Activated CD8-positive, alpha-beta T cell treated with anti-CD3 and anti-CD28 coated beads for 36 hours (primary cell): ENCODE measurements at regions not wholly inside any gene's neighbourhood (a gene's known extent, or its start where the extent isn't known, plus 50 kb on each side); places are given as distances from the start of the nearest gene placed in this dataset.
"Not testable (repeated sequence)": the region's sequence is repeated elsewhere in the genome, so short reads cannot be mapped to it uniquely, and the experiment has no call there.

ENCODE experiments used
- ATAC-seq: fragments of 200-7000 bp; cut with Tn5 transposase; one replicate; pipeline ENCODE4 v1.10.0; 2021; ENCODE audit warnings: mild to moderate bottlenecking, moderate library complexity
- CTCF ChIA-PET: fragments of 350-600 bp; sonication (Branson Sonifier 250); formaldehyde crosslinking; loops from one replicate; lab custom pipeline; 2021; ENCODE audit warnings: antibody characterized with exemption; lab: Charles Lee
- POLR2A ChIA-PET: fragments of 350-600 bp; sonication (Branson Sonifier 250); formaldehyde crosslinking; loops from one replicate; lab custom pipeline; 2021; ENCODE audit warnings: antibody characterized with exemption; lab: Charles Lee
- DNase-seq: peaks from one replicate; pipeline ENCODE4 v3.0.0-alpha.2; 2020
- H3K27ac Mint-ChIP-seq: one replicate; pipeline ENCODE4 v1.8.0; 2021; ENCODE audit warnings: mild to moderate bottlenecking, mixed read lengths
- H3K27me3 Mint-ChIP-seq: one replicate; pipeline ENCODE4 v1.8.0; 2021; ENCODE audit warnings: mixed read lengths
- H3K36me3 Mint-ChIP-seq: one replicate; pipeline ENCODE4 v1.8.0; 2021; ENCODE audit warnings: low read depth, mixed read lengths
- H3K4me1 Mint-ChIP-seq: one replicate; pipeline ENCODE4 v1.8.0; 2021; ENCODE audit warnings: low read depth, mixed read lengths
- H3K4me3 Mint-ChIP-seq: one replicate; pipeline ENCODE4 v1.8.0; 2021; ENCODE audit warnings: mild to moderate bottlenecking, moderate library complexity, mixed read lengths
- H3K9me3 Mint-ChIP-seq: one replicate; pipeline ENCODE4 v1.8.0; 2021; ENCODE audit warnings: mixed read lengths
- intact Hi-C: fragments of 100-400 bp; cut with micrococcal nuclease; formaldehyde crosslinking; loops from one replicate; pipeline ENCODE4 v1.10.0; 2022
- TF ChIP-seq, protein P1 (sequence below): fragments of 200-600 bp; IDR thresholded peaks from one replicate; pipeline ENCODE4 v1.8.0; 2022; ENCODE audit warnings: antibody characterized with exemption, mild to moderate bottlenecking

DNA sequence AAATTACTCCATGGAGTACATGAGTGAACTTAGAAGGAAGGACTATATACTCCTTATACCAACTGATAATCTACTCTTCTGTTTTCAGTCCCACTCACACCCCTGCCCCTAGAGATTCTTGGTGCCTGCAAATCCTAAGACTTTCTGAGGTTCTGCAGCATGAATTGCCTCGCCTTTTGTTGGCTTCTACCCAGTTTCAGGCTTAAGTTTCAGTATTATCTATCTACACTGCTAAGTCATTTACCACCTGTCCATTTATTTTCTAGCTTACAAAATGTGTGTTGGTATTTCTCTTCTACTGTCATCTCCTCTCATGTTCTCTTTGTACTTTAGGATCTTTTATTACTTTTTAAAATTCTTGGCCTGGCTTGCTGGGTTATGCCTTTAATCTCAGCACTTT, 94.4 kb upstream of the AMOT start:
- Mint-ChIP-seq H3K4me1 (no peaks in the 10 kb centered on the region), H3K9me3 (no peaks in the 10 kb centered on the region), H3K4me3 (no peak overlapping the region), H3K27me3 (no peaks in the 10 kb centered on the region), H3K36me3 (no peaks in the 10 kb centered on the region), H3K27ac (no peak overlapping the region)
- TF ChIP-seq, protein P1, sequence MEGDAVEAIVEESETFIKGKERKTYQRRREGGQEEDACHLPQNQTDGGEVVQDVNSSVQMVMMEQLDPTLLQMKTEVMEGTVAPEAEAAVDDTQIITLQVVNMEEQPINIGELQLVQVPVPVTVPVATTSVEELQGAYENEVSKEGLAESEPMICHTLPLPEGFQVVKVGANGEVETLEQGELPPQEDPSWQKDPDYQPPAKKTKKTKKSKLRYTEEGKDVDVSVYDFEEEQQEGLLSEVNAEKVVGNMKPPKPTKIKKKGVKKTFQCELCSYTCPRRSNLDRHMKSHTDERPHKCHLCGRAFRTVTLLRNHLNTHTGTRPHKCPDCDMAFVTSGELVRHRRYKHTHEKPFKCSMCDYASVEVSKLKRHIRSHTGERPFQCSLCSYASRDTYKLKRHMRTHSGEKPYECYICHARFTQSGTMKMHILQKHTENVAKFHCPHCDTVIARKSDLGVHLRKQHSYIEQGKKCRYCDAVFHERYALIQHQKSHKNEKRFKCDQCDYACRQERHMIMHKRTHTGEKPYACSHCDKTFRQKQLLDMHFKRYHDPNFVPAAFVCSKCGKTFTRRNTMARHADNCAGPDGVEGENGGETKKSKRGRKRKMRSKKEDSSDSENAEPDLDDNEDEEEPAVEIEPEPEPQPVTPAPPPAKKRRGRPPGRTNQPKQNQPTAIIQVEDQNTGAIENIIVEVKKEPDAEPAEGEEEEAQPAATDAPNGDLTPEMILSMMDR: no peak
- no peak for DNase-seq
- CTCF ChIA-PET: no interaction called here
- POLR2A ChIA-PET: no interaction called here
- ATAC-seq: no peak
- intact Hi-C loops: no loop called here

DNA sequence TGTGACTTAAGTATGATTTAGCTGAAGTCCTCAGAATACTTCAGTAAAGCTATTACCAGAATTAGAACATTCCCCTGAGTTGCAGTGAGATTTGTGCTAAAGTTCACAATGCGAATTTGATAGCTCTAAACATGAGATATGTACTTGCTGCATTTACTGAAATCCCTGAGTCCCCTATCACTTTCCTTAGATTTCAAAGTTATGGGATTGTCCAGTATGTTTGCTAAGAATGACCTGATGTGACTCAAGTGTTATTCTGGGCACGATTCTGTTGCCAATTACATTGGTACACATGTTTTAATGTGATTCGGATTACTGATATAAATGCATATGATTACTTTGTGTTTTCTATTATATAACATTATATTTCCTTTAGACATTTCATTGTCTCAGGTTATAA, 91.3 kb upstream of the AMOT start:
- Mint-ChIP-seq H3K27ac (no peak overlapping the region), H3K4me1 (no peaks in the 10 kb centered on the region), H3K36me3 (no peaks in the 10 kb centered on the region), H3K4me3 (no peak overlapping the region), H3K27me3 (no peaks in the 10 kb centered on the region), H3K9me3 (no peaks in the 10 kb centered on the region)
- intact Hi-C loops: no loop called here
- TF ChIP-seq, protein P1: no peak
- DNase-seq (no peak), ATAC-seq (no peak)
- POLR2A ChIA-PET: no interaction called here
- CTCF ChIA-PET: no interaction called here

DNA sequence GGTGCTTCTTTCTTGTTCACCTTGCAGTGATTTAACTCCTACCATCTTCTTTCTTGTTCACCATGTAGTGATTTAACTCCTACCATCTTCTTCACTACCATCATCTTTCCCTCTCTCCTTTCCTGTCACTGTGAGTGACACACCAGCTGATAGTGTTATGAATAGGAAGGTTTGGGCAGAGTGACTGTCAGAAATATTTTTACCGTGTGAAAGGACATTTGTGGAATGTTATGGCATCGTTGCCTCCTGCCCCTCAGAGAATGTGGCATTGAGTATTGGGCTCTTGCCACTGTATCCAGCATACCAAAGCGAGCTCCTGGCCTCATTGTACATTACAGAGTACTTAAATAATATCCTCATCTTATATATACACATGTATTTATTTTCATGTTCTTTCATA, 90.8 kb upstream of the AMOT start:
- TF ChIP-seq, protein P1: no peak
- ChIA-PET CTCF (no interaction called here), POLR2A (no interaction called here)
- Mint-ChIP-seq H3K27ac (no peak overlapping the region), H3K4me3 (no peak overlapping the region), H3K4me1 (no peaks in the 10 kb centered on the region), H3K36me3 (no peaks in the 10 kb centered on the region), H3K9me3 (no peaks in the 10 kb centered on the region), H3K27me3 (no peaks in the 10 kb centered on the region)
- DNase-seq (no peak), ATAC-seq (no peak)
- intact Hi-C loops: no loop called here

DNA sequence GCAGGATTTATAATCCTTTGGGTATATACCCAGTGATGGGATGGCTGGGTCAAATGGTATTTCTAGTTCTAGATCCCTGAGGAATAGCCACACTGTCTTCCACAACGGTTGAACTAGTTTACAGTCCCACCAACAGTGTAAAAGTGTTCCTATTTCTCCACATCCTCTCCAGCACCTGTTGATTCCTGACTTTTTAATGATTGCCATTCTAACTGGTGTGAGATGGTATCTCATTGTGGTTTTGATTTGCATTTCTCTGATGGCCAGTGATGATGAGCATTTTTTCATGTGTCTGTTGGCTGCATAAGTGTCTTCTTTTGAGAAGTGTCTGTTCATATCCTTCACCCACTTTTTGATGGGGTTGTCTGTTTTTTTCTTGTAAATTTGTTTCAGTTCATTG, 82.8 kb upstream of the AMOT start:
- intact Hi-C loops, H3K9me3 Mint-ChIP-seq, CTCF ChIA-PET, ATAC-seq, POLR2A ChIA-PET, DNase-seq, H3K4me3 Mint-ChIP-seq, H3K27ac Mint-ChIP-seq, H3K36me3 Mint-ChIP-seq, H3K27me3 Mint-ChIP-seq, H3K4me1 Mint-ChIP-seq: not testable (repeated sequence)

DNA sequence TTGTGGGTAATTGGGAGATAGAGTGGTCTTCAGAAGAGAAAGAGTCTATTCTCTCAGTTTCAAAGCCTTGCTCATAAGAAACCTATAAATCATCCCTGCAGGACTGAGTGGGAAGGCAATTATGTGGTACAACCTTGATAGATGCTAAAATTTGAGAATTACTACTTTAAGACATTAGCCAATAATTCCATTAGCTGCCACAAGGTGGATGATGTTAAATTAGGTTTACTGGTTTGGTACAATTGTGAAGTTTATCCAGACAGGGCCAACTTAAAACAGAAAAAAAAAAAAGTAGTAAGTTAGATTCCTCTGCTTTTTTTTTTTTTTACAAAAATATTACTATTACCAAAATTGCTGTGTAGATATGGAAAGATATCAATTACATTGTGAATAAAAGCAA, 73.2 kb upstream of the AMOT start:
- intact Hi-C loops: no loop called here
- no peak for ATAC-seq
- Mint-ChIP-seq H3K27me3 (no peaks in the 10 kb centered on the region), H3K4me3 (no peak overlapping the region), H3K36me3 (no peaks in the 10 kb centered on the region), H3K9me3 (no peaks in the 10 kb centered on the region), H3K27ac (no peak overlapping the region), H3K4me1 (no peaks in the 10 kb centered on the region)
- no peak for DNase-seq
- TF ChIP-seq, protein P1: no peak
- ChIA-PET CTCF (no interaction called here), POLR2A (no interaction called here)

DNA sequence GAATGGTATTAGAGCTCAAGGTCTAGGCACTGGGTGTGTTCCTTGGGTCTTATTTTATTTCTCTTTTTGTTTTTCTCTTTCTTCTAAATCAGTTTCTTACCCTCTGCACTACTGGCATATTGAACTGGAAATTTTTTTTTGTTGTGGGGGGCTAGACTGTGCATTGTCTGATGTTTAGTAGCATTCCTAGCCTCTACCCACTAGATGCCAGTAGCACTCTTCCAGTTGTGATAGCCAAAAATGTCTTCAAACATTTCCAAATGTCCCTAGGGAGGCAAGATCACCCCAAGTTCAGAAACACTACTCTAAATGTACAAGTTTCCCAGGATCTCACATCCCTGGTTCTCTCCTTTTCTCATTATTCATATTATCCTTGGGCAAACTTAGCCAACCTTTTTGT, 69.8 kb upstream of the AMOT start:
- Mint-ChIP-seq H3K4me3 (no peak overlapping the region), H3K27ac (no peak overlapping the region), H3K9me3 (no peaks in the 10 kb centered on the region), H3K4me1 (no peaks in the 10 kb centered on the region), H3K36me3 (no peaks in the 10 kb centered on the region), H3K27me3 (no peaks in the 10 kb centered on the region)
- TF ChIP-seq, protein P1: no peak
- no peak for ATAC-seq
- POLR2A ChIA-PET: no interaction called here
- CTCF ChIA-PET: no interaction called here
- intact Hi-C loops: no loop called here
- DNase-seq: no peak
